B cell (primary cell): ENCODE measurements at regions not wholly inside any gene's neighbourhood (a gene's known extent, or its start where the extent isn't known, plus 50 kb on each side); places are given as distances from the start of the nearest gene placed in this dataset.

Source experiments
- EZH2 ChIP-seq: IDR thresholded peaks from 2 replicates; pipeline ENCODE4 v1.6.1; 2012; ENCODE audit warnings: borderline replicate concordance, low read depth, mild to moderate bottlenecking, moderate library complexity, low read length; ENCODE audit not compliant: insufficient read depth, poor library complexity, severe bottlenecking
- TF ChIP-seq, protein P1 (sequence below): fragments of 200-600 bp; IDR thresholded peaks from one replicate; pipeline ENCODE4 v1.8.0; 2022; ENCODE audit warnings: antibody characterized with exemption, mild to moderate bottlenecking

DNA sequence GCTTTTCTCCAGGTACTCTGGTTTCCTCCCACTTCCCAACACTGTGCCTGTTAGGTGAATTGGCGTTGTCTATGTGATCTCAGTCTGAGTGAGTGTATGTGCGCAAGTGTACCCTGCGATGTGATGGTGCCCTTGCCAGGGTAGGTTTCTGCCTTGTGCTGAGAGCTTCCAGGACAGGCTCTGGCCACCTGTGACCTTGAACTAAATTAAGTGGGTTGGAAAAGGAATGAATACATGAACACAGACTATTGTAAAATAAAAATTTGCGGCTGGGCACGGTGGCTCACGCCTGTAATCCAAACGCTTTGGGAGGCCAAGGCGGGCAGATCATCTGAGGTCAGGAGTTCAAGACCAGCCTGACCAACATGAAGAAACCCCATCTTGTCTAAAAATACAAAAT lies 678.0 kb downstream of the DHX35 start:
- TF ChIP-seq, protein P1, sequence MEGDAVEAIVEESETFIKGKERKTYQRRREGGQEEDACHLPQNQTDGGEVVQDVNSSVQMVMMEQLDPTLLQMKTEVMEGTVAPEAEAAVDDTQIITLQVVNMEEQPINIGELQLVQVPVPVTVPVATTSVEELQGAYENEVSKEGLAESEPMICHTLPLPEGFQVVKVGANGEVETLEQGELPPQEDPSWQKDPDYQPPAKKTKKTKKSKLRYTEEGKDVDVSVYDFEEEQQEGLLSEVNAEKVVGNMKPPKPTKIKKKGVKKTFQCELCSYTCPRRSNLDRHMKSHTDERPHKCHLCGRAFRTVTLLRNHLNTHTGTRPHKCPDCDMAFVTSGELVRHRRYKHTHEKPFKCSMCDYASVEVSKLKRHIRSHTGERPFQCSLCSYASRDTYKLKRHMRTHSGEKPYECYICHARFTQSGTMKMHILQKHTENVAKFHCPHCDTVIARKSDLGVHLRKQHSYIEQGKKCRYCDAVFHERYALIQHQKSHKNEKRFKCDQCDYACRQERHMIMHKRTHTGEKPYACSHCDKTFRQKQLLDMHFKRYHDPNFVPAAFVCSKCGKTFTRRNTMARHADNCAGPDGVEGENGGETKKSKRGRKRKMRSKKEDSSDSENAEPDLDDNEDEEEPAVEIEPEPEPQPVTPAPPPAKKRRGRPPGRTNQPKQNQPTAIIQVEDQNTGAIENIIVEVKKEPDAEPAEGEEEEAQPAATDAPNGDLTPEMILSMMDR = no peak
- TF ChIP-seq EZH2 = no peak
